CD4-positive, alpha-beta T cell (primary cell): ENCODE measurements at regions not wholly inside any gene's neighbourhood (a gene's known extent, or its start where the extent isn't known, plus 50 kb on each side); places are given as distances from the start of the nearest gene placed in this dataset.

Experiments
- ATAC-seq: fragments of 200-7000 bp; cut with Tn5 transposase; one replicate; pipeline ENCODE4 v1.10.0; 2022; ENCODE audit warnings: mild to moderate bottlenecking; ENCODE audit not compliant: poor library complexity
- CTCF ChIA-PET: fragments of 350-600 bp; sonication (Branson Sonifier 250); formaldehyde crosslinking; loops from one replicate; lab custom pipeline; 2021; ENCODE audit warnings: antibody characterized with exemption, inconsistent platforms; lab: Charles Lee
- POLR2A ChIA-PET: fragments of 350-600 bp; sonication (Branson Sonifier 250); formaldehyde crosslinking; loops from one replicate; lab custom pipeline; 2021; ENCODE audit warnings: antibody characterized with exemption, inconsistent platforms; lab: Charles Lee
- DNase-seq, 14 experiments: peaks; one replicate each; pipeline ENCODE4 v3.0.0-alpha.2; 2013 to 2020; ENCODE audit warnings: mixed read lengths in 2 of 14
- H3K27ac ChIP-seq, 2 donors: one replicate each; pipeline versions ENCODE4 v1.5.1 to v1.7.0; 2013; ENCODE audit warnings: low read length in 2 of 2, low read depth in 1 of 2, mild to moderate bottlenecking in 1 of 2
- H3K27me3 ChIP-seq, 2 experiments: 1 replicate in 1 of 2; 2 replicates in 1 of 2; pipeline versions ENCODE4 v1.6.1 to v1.7.0; 2013; ENCODE audit warnings: low read length in 2 of 2, control low read depth in 1 of 2, mild to moderate bottlenecking in 1 of 2, moderate library complexity in 1 of 2; ENCODE audit not compliant: insufficient read depth in 2 of 2, control insufficient read depth in 1 of 2
- H3K36me3 ChIP-seq: one replicate; pipeline ENCODE4 v1.6.1; 2013; ENCODE audit warnings: low read length, control low read depth; ENCODE audit not compliant: insufficient read depth
- H3K4me1 ChIP-seq: one replicate; pipeline ENCODE4 v1.6.1; 2013; ENCODE audit warnings: low read length, control low read depth; ENCODE audit not compliant: insufficient read depth
- H3K4me3 ChIP-seq: one replicate; pipeline ENCODE4 v1.5.1; 2013; ENCODE audit warnings: mild to moderate bottlenecking, low read length, moderate library complexity
- H3K9me3 ChIP-seq, 2 experiments: 1 replicate in 1 of 2; 2 replicates in 1 of 2; pipeline versions ENCODE4 v1.6.1 to v1.7.0; 2013; ENCODE audit warnings: low read length in 2 of 2, mild to moderate bottlenecking in 2 of 2, control low read depth in 1 of 2, moderate library complexity in 1 of 2; ENCODE audit not compliant: control insufficient read depth in 1 of 2, insufficient read depth in 1 of 2
- H3K27ac Mint-ChIP-seq: one replicate; pipeline ENCODE4 v1.8.0; 2020; ENCODE audit warnings: mixed read lengths
- H3K27me3 Mint-ChIP-seq: one replicate; pipeline ENCODE4 v1.8.0; 2021; ENCODE audit warnings: mixed read lengths
- H3K36me3 Mint-ChIP-seq: one replicate; pipeline ENCODE4 v1.8.0; 2021; ENCODE audit warnings: low read depth, mixed read lengths
- H3K4me1 Mint-ChIP-seq: one replicate; pipeline ENCODE4 v1.8.0; 2021; ENCODE audit warnings: low read depth, mixed read lengths
- H3K4me3 Mint-ChIP-seq: one replicate; pipeline ENCODE4 v1.8.0; 2020; ENCODE audit warnings: mild to moderate bottlenecking, mixed read lengths
- H3K9me3 Mint-ChIP-seq: one replicate; pipeline ENCODE4 v1.8.0; 2020; ENCODE audit warnings: mixed read lengths
- CTCF ChIP-seq: fragments of 200-600 bp; IDR thresholded peaks from one replicate; pipeline ENCODE4 v1.8.0; 2022; ENCODE audit warnings: antibody characterized with exemption, mild to moderate bottlenecking
- intact Hi-C, 2 experiments: fragments of 100-400 bp; cut with DNase I in 1 of 2; cut with micrococcal nuclease in 1 of 2; formaldehyde crosslinking; loops; one replicate each; pipeline versions ENCODE4 v1.15.1 to v1.9.0; 2023 to 2025; cut with DNase I, micrococcal nuclease

DNA sequence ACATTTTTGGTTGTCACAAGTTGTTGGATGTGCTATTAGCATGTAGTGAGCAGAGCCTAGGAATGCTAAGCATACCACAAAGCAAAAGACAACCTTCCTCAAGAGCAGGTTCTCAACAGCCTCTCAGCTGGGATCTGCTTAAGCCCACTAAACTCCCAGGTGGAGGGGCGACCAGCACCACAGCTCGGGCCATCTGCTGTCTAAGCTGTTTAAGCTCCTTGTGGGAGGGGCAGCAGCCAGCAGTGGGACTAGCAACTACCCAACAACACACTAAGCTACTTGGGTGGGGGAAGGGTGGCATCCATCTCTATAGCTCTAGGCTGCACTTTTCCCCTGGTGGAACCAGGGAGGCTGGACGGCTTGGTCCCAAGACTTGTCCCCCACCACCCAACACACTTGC is 1052.7 kb upstream of the ARRDC3 start:
- Mint-ChIP-seq H3K27me3 (no peaks in the 10 kb centered on the region), H3K4me3 (no peak overlapping the region), H3K36me3 (no peaks in the 10 kb centered on the region), H3K4me1 (no peaks in the 10 kb centered on the region), H3K27ac (no peak overlapping the region), H3K9me3 (peaks cover 8% of the 10 kb centered on the region)
- ATAC-seq (no peak), DNase-seq (no peak)
- H3K4me1 ChIP-seq = no peaks in the 10 kb centered on the region
- H3K27ac ChIP-seq = no peak overlapping the region
- ChIA-PET CTCF (no interaction called here), POLR2A (no interaction called here)
- H3K36me3 ChIP-seq = no peaks in the 10 kb centered on the region
- no peak overlapping the region for H3K4me3 ChIP-seq
- no peak for TF ChIP-seq CTCF
- intact Hi-C loops = no loop called here
- H3K27me3 ChIP-seq = no peaks in the 10 kb centered on the region
- H3K9me3 ChIP-seq = peaks cover 4 to 8% of the 10 kb centered on the region in 2 experiments

- Mint-ChIP-seq H3K9me3 (peaks cover 3% of the 10 kb centered on the region), H3K4me1 (no peaks in the 10 kb centered on the region), H3K4me3 (no peak overlapping the region), H3K27me3 (no peaks in the 10 kb centered on the region), H3K27ac (no peak overlapping the region), H3K36me3 (no peaks in the 10 kb centered on the region)
- ATAC-seq (no peak), DNase-seq (no peak)
- no peaks in the 10 kb centered on the region for H3K9me3 ChIP-seq
- intact Hi-C loops = no loop called here
- no peak for TF ChIP-seq CTCF
- H3K27ac ChIP-seq = no peak overlapping the region
- H3K36me3 ChIP-seq = no peaks in the 10 kb centered on the region
- H3K4me3 ChIP-seq = no peak overlapping the region
- no peaks in the 10 kb centered on the region for H3K4me1 ChIP-seq
- no peaks in the 10 kb centered on the region for H3K27me3 ChIP-seq
- ChIA-PET POLR2A (no interaction called here), CTCF (no interaction called here)
These were observed 1046.5 kb upstream of the ARRDC3 start for GRCh38 chr5:92429646-92430045.

- TF ChIP-seq CTCF = no peak
- Mint-ChIP-seq H3K4me1 (no peaks in the 10 kb centered on the region), H3K27ac (no peak overlapping the region), H3K4me3 (no peak overlapping the region), H3K36me3 (no peaks in the 10 kb centered on the region), H3K9me3 (peaks cover 3% of the 10 kb centered on the region), H3K27me3 (no peaks in the 10 kb centered on the region)
- ATAC-seq = no peak
- Histone ChIP-seq H3K9me3 (no peaks in the 10 kb centered on the region), H3K4me3 (no peak overlapping the region), H3K36me3 (no peaks in the 10 kb centered on the region), H3K4me1 (no peaks in the 10 kb centered on the region), H3K27ac (no peak overlapping the region), H3K27me3 (no peaks in the 10 kb centered on the region)
- ChIA-PET POLR2A (no interaction called here), CTCF (no interaction called here)
- intact Hi-C loops = no loop called here
- no peak for DNase-seq
These were observed 1045.3 kb upstream of the ARRDC3 start for GRCh38 chr5:92428415-92428814.
